GM19463 (cell line): ENCODE measurements at regions not wholly inside any gene's neighbourhood (a gene's known extent, or its start where the extent isn't known, plus 50 kb on each side); places are given as distances from the start of the nearest gene placed in this dataset.
"Not testable (repeated sequence)": the region's sequence is repeated elsewhere in the genome, so short reads cannot be mapped to it uniquely, and the experiment has no call there.

ENCODE experiments used
- ATAC-seq: cut with Tn5 transposase; IDR thresholded peaks from one replicate; pipeline ENCODE4 v1.9.1; 2021; ENCODE audit warnings: mild to moderate bottlenecking, moderate library complexity; ENCODE audit not compliant: unreplicated experiment

- no peak for ATAC-seq
These were observed 50.3 kb upstream of the ATP6AP2 start for GRCh38 chrX:40530509-40530908.

GRCh38 chrX:40527543-40527942 is 53.2 kb upstream of the ATP6AP2 start:
- ATAC-seq: no peak

DNA sequence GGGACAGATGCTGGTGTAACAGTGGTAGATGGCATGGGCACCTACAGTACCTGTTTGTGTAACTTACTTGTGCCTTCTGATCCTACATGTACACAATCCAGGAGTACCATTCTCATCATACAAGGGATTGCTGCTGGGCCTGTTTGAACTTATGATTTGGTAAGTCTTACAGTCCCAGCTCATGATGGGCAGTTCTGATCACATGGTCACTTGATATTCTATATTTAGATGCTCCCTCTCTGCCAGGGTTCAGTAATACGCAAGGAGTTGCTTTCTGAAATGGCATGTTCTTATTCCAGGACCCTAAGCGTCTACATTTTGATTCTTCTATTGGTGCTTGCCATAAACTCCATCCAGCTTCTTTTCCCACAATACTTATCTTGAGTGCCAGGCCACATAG is 54.4 kb upstream of the ATP6AP2 start:
- ATAC-seq: no peak

DNA sequence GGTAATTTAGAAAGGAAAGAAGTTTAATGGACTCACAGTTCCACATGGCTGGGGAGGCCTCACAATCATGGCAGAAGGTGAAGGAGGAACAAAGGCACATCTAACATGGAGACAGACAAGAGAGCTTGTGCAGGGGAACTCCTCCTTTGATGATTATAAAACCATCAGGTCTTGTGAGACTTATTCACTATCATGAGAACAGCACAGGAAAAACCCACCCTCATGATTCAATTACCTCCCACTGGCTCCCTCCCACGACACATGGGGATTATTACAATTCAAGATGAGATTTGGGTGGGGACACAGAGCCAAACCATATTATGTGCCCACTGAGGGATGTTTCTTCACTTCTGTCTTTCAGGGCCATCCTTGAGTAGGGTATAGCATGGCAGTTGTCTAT is 54.9 kb upstream of the ATP6AP2 start:
- not testable (repeated sequence) for ATAC-seq

DNA sequence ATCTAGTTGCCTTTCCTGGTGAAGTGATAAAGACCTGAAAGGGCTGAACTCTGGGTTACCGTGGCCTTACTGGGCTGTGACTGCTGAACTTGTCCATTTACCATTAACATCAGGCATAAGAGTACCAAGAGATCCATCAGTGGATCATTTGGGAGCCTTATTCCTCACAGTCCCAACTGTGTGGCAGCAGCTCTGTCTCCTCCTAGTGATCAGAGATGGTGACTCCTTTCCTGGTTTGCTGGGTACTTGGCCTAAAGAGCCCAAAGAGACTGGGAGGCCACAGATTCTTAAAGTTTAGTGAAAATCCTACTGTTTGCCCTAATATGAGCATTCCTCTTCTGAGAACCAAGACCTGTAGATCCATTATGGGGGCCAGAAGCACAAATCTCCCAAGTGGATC is 56.3 kb upstream of the ATP6AP2 start:
- ATAC-seq: no peak

DNA sequence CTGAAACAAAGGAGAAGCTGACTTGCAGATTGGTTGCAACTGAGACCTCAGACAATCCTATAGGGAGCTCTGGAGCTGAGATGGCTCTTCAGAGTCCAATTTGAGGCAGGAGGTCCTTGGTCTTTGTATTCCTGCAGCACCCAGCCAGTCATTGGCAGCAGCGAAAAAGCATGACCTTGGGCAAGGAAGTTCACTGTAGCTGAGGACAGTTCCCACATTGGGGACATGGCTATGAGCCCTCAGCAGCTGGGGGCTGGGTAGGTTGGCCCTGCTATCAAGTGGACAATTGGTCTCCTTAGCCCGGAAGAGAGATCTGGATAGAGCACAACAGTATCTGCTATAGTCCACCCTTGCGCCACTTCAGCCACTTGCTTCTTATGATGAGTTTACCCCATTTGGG is 56.9 kb upstream of the ATP6AP2 start:
- ATAC-seq: no peak

DNA sequence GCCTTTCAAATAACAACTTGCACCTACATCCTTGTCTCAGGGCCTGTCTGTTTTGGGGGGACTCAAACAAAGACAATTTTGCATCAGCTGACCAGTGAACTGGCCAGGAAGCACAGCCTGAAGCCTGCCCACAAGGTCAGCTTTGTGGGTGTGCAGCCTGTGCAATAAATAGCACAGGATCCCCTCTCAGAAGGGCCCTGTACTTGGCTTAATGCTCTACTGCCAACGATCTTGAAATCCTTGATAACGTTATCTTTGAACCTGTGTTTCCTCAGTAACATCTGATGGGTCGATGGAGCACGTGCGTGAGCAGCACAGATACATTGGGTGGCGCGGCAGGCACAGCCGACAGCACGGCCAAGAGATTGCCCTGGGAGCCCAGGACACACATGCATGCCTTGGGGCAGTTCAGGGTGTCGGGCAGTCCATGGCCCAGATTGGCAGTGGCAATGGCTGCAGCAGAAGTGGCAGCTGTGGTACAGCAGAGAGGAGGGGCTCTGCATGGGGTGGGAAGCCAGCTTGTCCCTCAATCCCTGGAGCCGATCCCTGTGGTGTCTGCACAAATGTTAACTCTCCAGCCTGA is 58.8 kb upstream of the ATP6AP2 start:
- no peak for ATAC-seq

GRCh38 chrX:40514376-40514775 is 66.4 kb upstream of the ATP6AP2 start:
- no peak for ATAC-seq

GRCh38 chrX:40513835-40514234 is 66.9 kb upstream of the ATP6AP2 start:
- ATAC-seq: no peak

DNA sequence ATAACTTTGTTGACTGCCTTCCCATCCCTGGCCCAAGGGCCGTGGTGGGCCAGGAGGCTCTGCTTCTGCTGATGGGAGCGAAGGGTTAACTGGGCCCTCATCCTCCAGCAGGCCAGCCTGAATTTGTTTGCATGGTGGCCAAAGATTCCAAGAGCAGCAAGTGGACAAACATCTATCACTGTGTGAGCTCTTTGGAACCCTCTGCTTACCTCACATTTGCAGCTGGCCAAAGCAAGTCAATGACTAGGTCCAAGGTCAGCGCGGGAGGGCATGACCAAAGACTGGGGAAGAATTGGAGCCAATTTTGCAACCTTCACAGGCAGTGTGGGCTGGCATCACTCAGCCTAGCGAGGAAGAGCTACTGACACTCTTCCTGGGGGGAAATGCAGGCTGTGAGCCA is 67.8 kb upstream of the ATP6AP2 start:
- ATAC-seq: no peak

- no peak for ATAC-seq
These were observed 69.5 kb upstream of the ATP6AP2 start for GRCh38 chrX:40511258-40511657.

DNA sequence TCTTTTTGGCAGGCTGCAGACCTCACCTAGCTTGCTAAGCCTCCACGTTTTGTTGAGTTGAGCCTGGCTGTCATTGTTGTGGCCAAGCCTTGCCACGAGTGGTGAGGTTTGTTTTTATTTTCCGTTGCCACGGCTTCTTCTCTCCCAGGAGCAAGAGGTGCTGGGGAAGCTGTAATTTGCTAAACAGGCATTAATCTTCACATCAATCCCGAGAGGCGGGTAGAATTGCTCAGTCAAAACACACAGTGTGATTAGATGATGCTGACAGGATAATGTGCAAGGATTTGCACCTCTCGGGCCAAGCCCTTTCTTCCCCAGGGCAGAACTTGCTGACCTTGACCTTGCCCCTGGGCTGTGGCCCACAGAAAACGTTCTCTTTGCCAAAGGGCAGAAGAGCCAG is 72.2 kb upstream of the ATP6AP2 start:
- no peak for ATAC-seq

DNA sequence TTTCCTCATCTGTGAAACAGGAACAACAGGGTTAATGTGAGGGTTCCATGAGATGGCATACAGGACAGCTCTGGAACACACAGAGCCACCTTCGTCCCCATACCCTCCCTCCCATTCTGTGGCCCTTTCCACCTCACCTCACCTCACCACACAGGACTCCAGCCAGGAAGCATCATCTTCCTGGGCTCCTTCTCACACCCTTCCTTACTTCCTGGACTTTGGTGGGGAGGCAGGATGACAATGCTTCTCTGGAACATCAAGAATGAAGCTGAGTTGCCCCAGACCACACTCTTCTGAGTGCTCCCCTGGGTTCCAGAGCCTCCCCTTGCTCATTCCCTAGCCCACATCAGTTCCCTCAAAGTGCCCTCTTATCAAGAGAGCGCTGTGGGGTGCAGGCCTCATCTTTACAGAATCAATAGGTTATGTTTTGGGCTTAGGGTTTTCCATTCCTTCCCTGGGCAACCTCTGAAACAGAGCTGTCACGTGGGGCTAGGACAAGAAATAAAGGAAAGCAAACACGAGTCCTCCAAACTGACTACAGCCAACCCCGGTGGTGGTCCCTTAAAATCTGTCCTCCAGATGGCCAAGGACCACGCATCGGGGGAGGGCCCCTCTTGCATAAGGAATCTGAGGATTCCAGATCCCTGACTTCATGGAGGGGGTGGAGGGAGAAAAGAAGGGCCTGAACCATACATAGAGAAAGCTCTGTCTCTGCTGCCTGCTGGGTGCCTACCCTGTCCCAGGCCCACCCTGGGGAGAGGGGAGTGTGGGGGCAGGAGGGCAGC is 74.4 kb upstream of the ATP6AP2 start:
- ATAC-seq: no peak

DNA sequence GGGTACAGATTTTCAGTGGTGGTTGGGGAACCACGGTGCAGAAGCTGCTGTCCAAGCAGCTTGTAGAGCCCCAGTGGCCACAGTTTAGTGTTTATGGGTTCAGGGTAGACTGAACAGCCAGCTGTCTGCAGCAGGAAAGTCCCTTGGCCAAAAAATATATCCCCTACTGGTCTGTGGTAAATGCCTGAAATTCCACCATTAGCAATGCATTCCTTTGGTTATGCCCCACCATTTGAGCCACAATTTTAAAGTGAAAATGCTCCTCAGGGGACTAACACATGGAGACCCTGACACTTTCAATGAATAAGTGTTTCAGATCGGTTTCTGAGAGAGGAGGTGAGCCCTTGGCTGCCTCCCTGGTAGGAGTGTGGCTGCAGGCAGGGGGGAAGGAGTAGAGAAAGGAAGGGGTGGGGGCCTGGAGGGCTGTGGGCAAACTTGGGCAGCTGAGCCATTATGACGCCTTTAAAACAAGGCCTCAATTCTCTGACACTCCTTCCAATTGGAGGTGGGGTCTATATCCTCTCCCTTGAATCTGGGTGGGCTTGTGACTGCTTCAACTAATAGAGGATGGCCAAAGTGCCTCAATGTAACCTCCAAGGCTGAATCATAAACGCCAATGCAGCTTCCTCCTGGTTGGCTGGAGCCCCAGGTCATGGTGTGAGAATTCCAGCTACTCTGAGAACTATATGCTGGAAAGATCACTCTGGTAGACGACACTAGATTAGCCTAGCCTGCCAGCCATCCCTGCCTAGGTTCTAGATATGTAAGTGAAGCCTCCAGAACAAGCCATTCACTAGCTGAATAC is 75.8 kb upstream of the ATP6AP2 start:
- ATAC-seq: no peak

DNA sequence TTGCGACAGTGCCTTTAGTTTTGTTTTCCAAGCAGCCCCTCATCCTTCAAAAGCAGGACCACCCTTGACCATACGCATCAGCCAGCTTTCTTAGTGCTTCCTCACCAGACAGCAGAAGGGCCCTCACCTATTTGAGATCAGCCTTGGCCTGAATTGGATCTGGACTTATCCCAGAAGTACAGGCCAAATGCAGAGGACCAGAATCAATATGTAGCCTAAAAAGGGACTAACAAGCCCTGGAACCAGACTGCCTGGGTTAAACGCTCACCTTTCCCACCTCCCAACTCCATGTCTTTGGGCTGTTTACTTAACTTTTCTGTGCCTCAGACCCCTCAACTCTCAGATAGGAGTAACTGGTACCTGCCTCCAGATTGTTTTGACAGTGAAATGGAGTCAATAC is 77.7 kb upstream of the ATP6AP2 start:
- ATAC-seq: no peak

GRCh38 chrX:40502688-40503087 is 78.1 kb upstream of the ATP6AP2 start:
- ATAC-seq: no peak

GRCh38 chrX:40501164-40501855 is 79.5 kb upstream of the ATP6AP2 start:
- no peak for ATAC-seq

GRCh38 chrX:40496728-40497127 is 84.0 kb upstream of the ATP6AP2 start:
- ATAC-seq: no peak

- ATAC-seq: no peak
These were observed 85.1 kb upstream of the ATP6AP2 start for GRCh38 chrX:40495659-40496058.

DNA sequence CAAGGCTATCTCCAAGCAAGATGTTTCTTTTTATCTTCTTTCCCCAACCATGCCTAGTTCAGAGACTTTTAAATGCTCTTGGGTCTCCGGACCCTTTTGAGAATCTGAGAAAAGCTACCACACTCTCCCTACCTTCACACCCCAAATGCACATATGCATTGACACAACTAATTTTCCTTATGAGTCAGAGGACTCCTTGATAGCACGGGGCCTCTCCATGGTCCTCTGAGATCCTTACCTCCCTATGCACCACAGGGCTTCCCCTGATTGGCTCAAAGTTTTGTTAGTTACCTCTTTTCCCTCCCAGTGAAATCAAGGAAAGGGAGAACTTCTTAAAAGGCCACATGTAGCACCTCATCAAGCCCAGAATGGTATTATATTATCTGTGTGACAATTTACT is 86.8 kb upstream of the ATP6AP2 start:
- ATAC-seq: no peak

- ATAC-seq: no peak
These were observed 92.5 kb upstream of the ATP6AP2 start for GRCh38 chrX:40488296-40488695.
